NCI-H1105 treated with DMSO at 0.1 percent for 48 hours (cell line): ENCODE measurements at regions not wholly inside any gene's neighbourhood (a gene's known extent, or its start where the extent isn't known, plus 50 kb on each side); places are given as distances from the start of the nearest gene placed in this dataset.
"Not testable (repeated sequence)": the region's sequence is repeated elsewhere in the genome, so short reads cannot be mapped to it uniquely, and the experiment has no call there.

Experiments
- DNase-seq: peaks from one replicate; lab custom pipeline; 2025; lab: John Stamatoyannopoulos, UW

- no peak for DNase-seq
Observed at GRCh38 chr2:107461301-107461700, 365.4 kb upstream of the RGPD4 start.

- DNase-seq, result no peak
Observed at GRCh38 chr2:107462181-107462580, 364.5 kb upstream of the RGPD4 start.

- DNase-seq, result no peak
Observed at GRCh38 chr2:107466241-107466640, 360.5 kb upstream of the RGPD4 start.

GRCh38 chr2:107466984-107467773 lies 359.5 kb upstream of the RGPD4 start:
- no peak for DNase-seq

GRCh38 chr2:107469437-107469995 lies 357.2 kb upstream of the RGPD4 start:
- no peak for DNase-seq

GRCh38 chr2:107473150-107473549 lies 353.5 kb upstream of the RGPD4 start:
- DNase-seq, result no peak

- DNase-seq, result no peak
Observed at GRCh38 chr2:107475859-107476258, 350.8 kb upstream of the RGPD4 start.

GRCh38 chr2:107502539-107502938 lies 324.2 kb upstream of the RGPD4 start:
- no peak for DNase-seq

- peak; percentile 87 for DNase-seq
Observed at GRCh38 chr2:107511970-107512789, 314.5 kb upstream of the RGPD4 start.

GRCh38 chr2:107525406-107525805 lies 301.3 kb upstream of the RGPD4 start:
- DNase-seq, result no peak

GRCh38 chr2:107529146-107529545 lies 297.5 kb upstream of the RGPD4 start:
- DNase-seq, result peak; percentile 64

- DNase-seq, result no peak
Observed at GRCh38 chr2:107530046-107530445, 296.6 kb upstream of the RGPD4 start.

GRCh38 chr2:107534926-107535325 lies 291.8 kb upstream of the RGPD4 start:
- DNase-seq, result no peak

- DNase-seq, result not testable (repeated sequence)
Observed at GRCh38 chr2:107535905-107536689, 290.6 kb upstream of the RGPD4 start.

- no peak for DNase-seq
Observed at GRCh38 chr2:107542314-107542740, 284.4 kb upstream of the RGPD4 start.

GRCh38 chr2:107543793-107544192 lies 282.9 kb upstream of the RGPD4 start:
- DNase-seq, result no peak

- DNase-seq, result no peak
Observed at GRCh38 chr2:107545066-107545465, 281.6 kb upstream of the RGPD4 start.

GRCh38 chr2:107545851-107546250 lies 280.8 kb upstream of the RGPD4 start:
- DNase-seq, result no peak

- no peak for DNase-seq
Observed at GRCh38 chr2:107548216-107548615, 278.5 kb upstream of the RGPD4 start.

GRCh38 chr2:107553046-107553445 lies 273.6 kb upstream of the RGPD4 start:
- DNase-seq, result no peak

- no peak for DNase-seq
Observed at GRCh38 chr2:107553539-107553938, 273.2 kb upstream of the RGPD4 start.

- DNase-seq, result no peak
Observed at GRCh38 chr2:107556038-107556627, 270.6 kb upstream of the RGPD4 start.
